GM21381 (cell line): ENCODE measurements at regions not wholly inside any gene's neighbourhood (a gene's known extent, or its start where the extent isn't known, plus 50 kb on each side); places are given as distances from the start of the nearest gene placed in this dataset.
"Not testable (repeated sequence)": the region's sequence is repeated elsewhere in the genome, so short reads cannot be mapped to it uniquely, and the experiment has no call there.

Experiments
- ATAC-seq: cut with Tn5 transposase; IDR thresholded peaks from one replicate; pipeline ENCODE4 v1.9.1; 2021; ENCODE audit warnings: mild to moderate bottlenecking, moderate library complexity; ENCODE audit not compliant: unreplicated experiment

- ATAC-seq: no peak
Measured at GRCh38 chr9:115300116-115300515, 182.2 kb upstream of the TNC start.

GRCh38 chr9:115300874-115301273 is 182.9 kb upstream of the TNC start:
- no peak for ATAC-seq

- ATAC-seq: no peak
Measured at GRCh38 chr9:115301581-115301980, 183.6 kb upstream of the TNC start.

GRCh38 chr9:115305543-115305942 is 187.6 kb upstream of the TNC start:
- no peak for ATAC-seq

GRCh38 chr9:115306865-115307264 is 188.9 kb upstream of the TNC start:
- ATAC-seq: no peak

DNA sequence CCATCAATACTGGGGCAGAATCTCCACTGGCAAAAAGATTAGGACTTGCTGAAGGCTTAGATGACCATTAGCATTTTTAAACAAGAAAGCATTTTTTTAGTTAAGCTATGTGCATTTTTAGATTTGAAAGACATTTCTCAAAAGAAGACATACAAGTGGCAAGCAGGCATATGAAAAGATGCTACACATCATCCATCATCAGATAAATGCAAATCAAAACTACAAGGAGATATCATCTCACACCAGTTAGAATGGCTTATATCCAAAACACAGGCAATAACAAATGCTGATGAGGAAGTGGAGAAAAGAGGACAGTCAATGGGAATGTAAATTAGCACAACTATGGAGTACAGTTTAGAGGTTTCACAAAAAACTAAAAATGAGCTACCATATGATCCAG is 195.6 kb upstream of the TNC start:
- no peak for ATAC-seq

GRCh38 chr9:115326461-115326860 is 208.5 kb upstream of the TNC start:
- no peak for ATAC-seq

GRCh38 chr9:115327436-115328122 is 209.6 kb upstream of the TNC start:
- no peak for ATAC-seq

GRCh38 chr9:115328228-115328627 is 210.3 kb upstream of the TNC start:
- no peak for ATAC-seq

- ATAC-seq: no peak
Measured at GRCh38 chr9:115328677-115329076, 210.7 kb upstream of the TNC start.

DNA sequence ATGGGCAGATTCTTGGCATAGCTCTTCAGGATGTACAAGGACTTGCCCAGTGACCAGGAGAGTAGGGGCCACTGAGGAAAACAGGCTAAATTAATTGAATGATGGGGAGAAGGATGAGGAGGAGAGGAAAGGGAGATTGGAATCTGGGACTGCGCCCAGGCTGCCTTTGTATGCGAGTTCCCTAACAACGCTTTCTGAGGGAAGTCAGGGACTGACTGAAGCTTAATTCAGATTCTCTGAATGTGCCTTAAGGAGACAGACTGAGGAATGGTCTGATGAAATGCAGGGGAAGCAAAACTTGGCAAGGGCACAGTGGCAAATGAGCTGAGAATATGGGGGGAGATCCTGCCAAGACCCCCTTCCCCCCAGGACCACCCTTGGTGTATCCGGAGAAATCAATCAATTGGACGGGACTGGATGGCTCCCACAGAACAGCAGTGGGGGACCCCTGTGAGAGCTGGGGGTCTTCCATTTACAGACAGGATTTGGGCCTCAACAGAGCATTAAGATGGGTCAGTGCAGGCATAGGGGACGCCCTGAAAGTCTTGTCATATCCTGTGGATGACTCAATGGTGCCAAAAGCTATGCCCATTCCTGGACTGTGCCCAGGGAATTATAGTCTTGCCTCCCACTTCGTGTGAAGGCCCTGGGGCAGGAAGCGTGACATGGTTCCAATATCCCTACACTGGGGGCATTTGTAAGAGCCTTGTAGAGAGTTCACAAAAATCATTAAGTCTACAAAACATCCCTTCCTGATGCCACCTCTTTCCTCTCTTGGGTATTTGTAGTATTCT is 215.5 kb upstream of the TNC start:
- no peak for ATAC-seq

- no peak for ATAC-seq
Measured at GRCh38 chr9:115335439-115335838, 217.5 kb upstream of the TNC start.

GRCh38 chr9:115340314-115340713 is 222.4 kb upstream of the TNC start:
- no peak for ATAC-seq

DNA sequence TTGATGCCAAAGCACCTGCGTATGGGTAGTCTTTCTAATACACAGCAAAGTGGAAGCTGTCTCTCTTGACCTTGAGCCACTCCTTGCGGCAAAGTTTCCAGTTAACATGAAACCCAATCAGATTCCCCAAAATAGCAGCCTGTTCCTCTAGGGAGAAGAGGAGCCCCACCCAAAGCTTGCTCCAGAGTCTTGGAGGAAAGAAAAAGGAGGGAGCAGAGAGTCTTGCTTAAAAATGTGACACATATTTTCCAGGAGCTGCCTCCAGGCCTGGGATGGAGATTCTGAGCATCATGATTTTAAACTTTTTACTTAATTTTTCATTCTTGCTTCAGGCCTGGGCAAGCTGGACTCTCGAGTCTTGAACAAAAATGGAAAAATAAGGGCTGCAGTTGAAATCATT is 223.5 kb upstream of the TNC start:
- ATAC-seq: no peak

- ATAC-seq: not testable (repeated sequence)
Measured at GRCh38 chr9:115347776-115348175, 229.8 kb upstream of the TNC start.

DNA sequence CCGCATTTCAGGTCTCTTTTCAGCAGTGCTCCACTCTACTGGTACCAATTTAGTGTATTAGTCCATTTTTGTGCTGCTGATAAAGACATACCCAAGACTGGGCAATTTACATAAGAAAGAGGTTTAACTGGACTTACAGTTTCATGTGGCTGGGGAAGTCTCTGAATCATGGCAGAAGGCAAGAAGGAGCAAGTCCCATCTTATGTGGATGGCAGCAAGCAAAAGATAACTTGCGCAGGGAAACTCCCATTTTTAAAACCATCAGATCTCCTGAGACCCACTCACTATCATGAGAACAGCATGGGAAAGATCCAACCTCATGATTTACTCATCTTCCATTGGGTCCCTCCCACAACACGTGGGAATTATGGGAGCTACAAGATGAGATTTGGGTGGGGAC is 231.0 kb upstream of the TNC start:
- not testable (repeated sequence) for ATAC-seq

DNA sequence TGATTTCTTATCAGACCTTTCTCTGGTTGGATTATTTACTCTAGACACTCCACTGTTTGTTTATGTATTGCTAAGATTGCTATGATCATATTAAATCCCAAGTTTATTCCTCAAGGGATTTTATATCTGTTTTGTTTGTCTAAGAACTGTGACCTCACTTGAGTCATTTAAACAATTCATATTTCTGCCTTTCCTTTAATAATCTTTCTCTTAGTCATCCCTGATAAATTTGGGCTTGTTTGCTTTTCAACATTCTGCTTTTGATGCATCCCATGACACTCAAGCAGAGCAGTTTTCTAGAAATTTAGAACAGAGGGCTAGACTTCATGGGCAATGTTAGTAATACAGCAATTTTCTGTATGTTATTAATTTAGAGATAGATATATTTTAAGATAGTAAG is 231.6 kb upstream of the TNC start:
- no peak for ATAC-seq

DNA sequence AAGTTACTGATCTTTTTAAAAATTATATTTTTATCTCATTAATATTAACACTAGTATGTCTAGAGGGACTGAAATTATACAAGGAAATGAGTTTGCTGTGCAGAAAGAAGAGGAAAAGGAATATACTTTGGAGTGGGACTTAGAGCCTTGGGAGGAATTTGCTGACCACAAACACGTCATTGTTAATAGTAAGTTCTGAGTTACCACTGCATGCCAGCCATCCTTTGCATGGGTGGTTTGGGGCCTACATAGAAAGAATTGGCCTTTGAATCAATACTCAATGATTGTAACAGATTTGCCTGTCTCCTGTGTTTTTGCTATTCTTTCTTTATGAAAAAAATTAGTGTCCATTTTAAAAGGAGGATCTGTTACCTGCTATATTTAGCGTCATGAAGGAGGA is 232.6 kb upstream of the TNC start:
- no peak for ATAC-seq

DNA sequence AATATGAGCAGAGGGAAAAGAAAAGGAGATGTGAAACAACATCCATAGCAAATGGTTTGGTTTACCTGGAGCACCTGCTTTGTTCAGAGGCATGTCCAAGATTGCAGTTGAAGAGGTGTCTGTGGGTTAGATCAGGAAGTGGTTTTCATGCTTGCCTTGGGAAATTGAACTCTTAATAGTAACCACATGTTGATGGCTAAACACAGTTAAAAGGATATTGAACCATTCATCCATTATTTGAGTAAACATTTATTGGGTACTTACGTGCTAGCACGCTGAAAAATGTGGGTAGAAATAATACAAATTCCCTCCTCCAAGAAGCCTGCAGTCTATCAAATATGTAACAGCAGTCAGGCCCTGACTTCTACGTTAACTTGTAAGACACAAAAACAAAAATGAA is 235.7 kb upstream of the TNC start:
- no peak for ATAC-seq

DNA sequence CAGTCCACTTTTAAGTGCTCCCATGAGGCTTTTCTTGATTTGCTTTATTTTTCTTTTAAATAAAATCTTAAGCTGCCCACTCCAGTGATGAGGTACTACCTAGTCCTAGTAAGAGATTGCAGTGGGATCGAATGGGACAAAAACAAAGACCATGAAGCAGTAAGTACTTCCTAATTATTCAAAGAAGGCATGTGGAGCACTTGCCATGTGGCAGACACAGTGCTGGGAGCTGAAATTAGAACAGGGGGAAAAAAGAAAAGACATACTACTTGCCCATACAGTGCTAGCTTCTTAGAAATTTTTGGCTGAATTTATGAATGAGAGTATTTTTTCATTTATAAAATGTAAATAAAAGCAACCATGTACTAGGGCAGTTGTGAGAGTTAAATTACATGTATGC is 239.9 kb upstream of the TNC start:
- no peak for ATAC-seq

GRCh38 chr9:115359017-115359780 is 241.2 kb upstream of the TNC start:
- ATAC-seq: no peak

DNA sequence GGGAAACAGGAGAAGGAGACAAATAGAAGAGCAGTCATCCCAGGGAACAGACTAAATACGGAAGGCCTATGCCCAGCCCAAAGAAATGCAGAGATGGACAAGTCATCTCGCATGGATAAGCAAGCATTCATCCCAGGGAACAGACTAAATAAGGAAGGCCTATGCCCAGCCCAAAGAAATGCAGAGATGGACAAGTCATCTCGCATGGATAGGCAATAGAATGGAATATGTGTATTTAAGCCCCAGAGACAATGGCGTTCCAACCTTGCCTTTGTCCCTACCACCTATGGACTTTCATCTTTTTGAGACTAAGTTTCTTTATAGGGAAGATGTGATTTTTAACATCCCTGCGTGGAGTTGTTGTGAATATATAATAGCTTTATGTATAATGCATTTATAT is 242.2 kb upstream of the TNC start:
- ATAC-seq: no peak
